ENCODE measurements at regions not wholly inside any gene's neighbourhood (a gene's known extent, or its start where the extent isn't known, plus 50 kb on each side); places are given as distances from the start of the nearest gene placed in this dataset.

- no peak for DNase-seq (ENCODE audit: low spot score)
- intact Hi-C loops (cut with DNase I), result no loop called here
These were observed 170.8 kb downstream of the ABCA8 start for GRCh38 chr17:68784431-68784830.

GRCh38 chr17:68783861-68784260 is 171.3 kb downstream of the ABCA8 start:
- intact Hi-C loops (cut with DNase I), result no loop called here
- no peak for DNase-seq (ENCODE audit: low spot score)

- intact Hi-C loops (cut with DNase I), result no loop called here
- no peak for DNase-seq (ENCODE audit: low spot score)
These were observed 172.4 kb downstream of the ABCA8 start for GRCh38 chr17:68782789-68783188.

- no peak for DNase-seq (ENCODE audit: low spot score)
- intact Hi-C loops (cut with DNase I), result no loop called here
These were observed 174.6 kb downstream of the ABCA8 start for GRCh38 chr17:68780596-68780995.

- intact Hi-C loops (cut with DNase I), result loop anchor here (5.0 kb wide), 2 partner anchors 129 to 194 kb away; no protein-coding TSS in a partner anchor
- no peak for DNase-seq (ENCODE audit: low spot score)
These were observed 176.5 kb downstream of the ABCA8 start for GRCh38 chr17:68778726-68779125.

GRCh38 chr17:68777856-68778694 is 176.9 kb upstream of the FAM20A start:
- intact Hi-C loops (cut with DNase I), result loop anchor here (2.0 to 5.0 kb wide), 3 partner anchors 129 to 457 kb away; no protein-coding TSS in a partner anchor
- DNase-seq (ENCODE audit: low spot score), result no peak

GRCh38 chr17:68777243-68777855 is 176.2 kb upstream of the FAM20A start:
- intact Hi-C loops (cut with DNase I), result loop anchor here (2.0 to 5.0 kb wide), 3 partner anchors 130 to 457 kb away; no protein-coding TSS in a partner anchor
- DNase-seq (ENCODE audit: low spot score), result no peak

- intact Hi-C loops (cut with DNase I), result loop anchor here (2.0 to 5.0 kb wide), 3 partner anchors 131 to 458 kb away; no protein-coding TSS in a partner anchor
- no peak for DNase-seq (ENCODE audit: low spot score)
These were observed 175.3 kb upstream of the FAM20A start for GRCh38 chr17:68776451-68776850.

- intact Hi-C loops (cut with DNase I), result loop anchor here (2.0 to 5.0 kb wide), 3 partner anchors 131 to 459 kb away; no protein-coding TSS in a partner anchor
- no peak for DNase-seq (ENCODE audit: low spot score)
These were observed 174.8 kb upstream of the FAM20A start for GRCh38 chr17:68775969-68776368.

GRCh38 chr17:68775318-68775717 is 174.2 kb upstream of the FAM20A start:
- intact Hi-C loops (cut with DNase I), result loop anchor here (5.0 kb wide), 2 partner anchors 132 to 197 kb away; no protein-coding TSS in a partner anchor
- no peak for DNase-seq (ENCODE audit: low spot score)

GRCh38 chr17:68771867-68772515 is 170.8 kb upstream of the FAM20A start:
- intact Hi-C loops (cut with DNase I), result no loop called here
- no peak for DNase-seq (ENCODE audit: low spot score)

GRCh38 chr17:68768804-68769203 is 167.6 kb upstream of the FAM20A start:
- no peak for DNase-seq (ENCODE audit: low spot score)
- intact Hi-C loops (cut with DNase I), result loop anchor here (10.0 kb wide), 2 partner anchors 234 to 504 kb away; no protein-coding TSS in a partner anchor

- no peak for DNase-seq (ENCODE audit: low spot score)
- intact Hi-C loops (cut with DNase I), result loop anchor here (10.0 kb wide), 2 partner anchors 232 to 502 kb away; no protein-coding TSS in a partner anchor
These were observed 165.5 kb upstream of the FAM20A start for GRCh38 chr17:68766640-68767039.

GRCh38 chr17:68763562-68763961 is 162.4 kb upstream of the FAM20A start:
- intact Hi-C loops (cut with DNase I), result loop anchor here (10.0 kb wide), 2 partner anchors 229 to 499 kb away; no protein-coding TSS in a partner anchor
- no peak for DNase-seq (ENCODE audit: low spot score)

- DNase-seq (ENCODE audit: low spot score), result no peak
- intact Hi-C loops (cut with DNase I), result loop anchor here (10.0 kb wide), 2 partner anchors 228 to 498 kb away; no protein-coding TSS in a partner anchor
These were observed 161.7 kb upstream of the FAM20A start for GRCh38 chr17:68762911-68763310.

- DNase-seq (ENCODE audit: low spot score), result no peak
- intact Hi-C loops (cut with DNase I), result loop anchor here (10.0 kb wide), 2 partner anchors 225 to 495 kb away; no protein-coding TSS in a partner anchor
These were observed 158.9 kb upstream of the FAM20A start for GRCh38 chr17:68760141-68760475.

GRCh38 chr17:68759343-68760140 is 158.4 kb upstream of the FAM20A start:
- intact Hi-C loops (cut with DNase I), result loop anchor here (10.0 kb wide), 3 partner anchors 155 to 495 kb away; partner anchors contain the start of gene FAM20A
- DNase-seq (ENCODE audit: low spot score), result peak; percentile 87

- intact Hi-C loops (cut with DNase I), result loop anchor here (10.0 kb wide), 1 partner anchor 154 kb away; the partner anchor contains the start of gene FAM20A
- DNase-seq (ENCODE audit: low spot score), result no peak
These were observed 157.8 kb upstream of the FAM20A start for GRCh38 chr17:68759002-68759342.
